Esophagus muscularis mucosa (tissue), 4 donors: ENCODE measurements at regions not wholly inside any gene's neighbourhood (a gene's known extent, or its start where the extent isn't known, plus 50 kb on each side); places are given as distances from the start of the nearest gene placed in this dataset.

ENCODE experiments used
- DNase-seq: peaks from one replicate; pipeline ENCODE4 v3.0.0-alpha.2; 2017; ENCODE audit errors: extremely low spot score
- H3K27ac ChIP-seq, 4 donors: fragments of 200-600 bp; sonication (generic); replicated peaks in 1 of 4; 1 replicate in 3 of 4; 2 replicates in 1 of 4; pipeline ENCODE4 v1.5.1; 2016 to 2019; ENCODE audit warnings: mild to moderate bottlenecking in 1 of 4
- H3K27me3 ChIP-seq, 4 donors: fragments of 200-600 bp; sonication (generic); one replicate each; pipeline versions ENCODE4 v1.5.1 to v1.6.0; 2016 to 2019
- H3K36me3 ChIP-seq, 4 donors: fragments of 200-600 bp; sonication (generic); one replicate each; pipeline ENCODE4 v1.5.1; 2016 to 2019
- H3K4me1 ChIP-seq, 4 donors: fragments of 200-600 bp; sonication (generic); one replicate each; pipeline ENCODE4 v1.5.1; 2016 to 2019
- H3K4me3 ChIP-seq, 4 donors: fragments of 200-600 bp; sonication (generic); 1 replicate in 2 of 4; 2 replicates in 2 of 4; pipeline ENCODE4 v1.5.1; 2016 to 2019; ENCODE audit warnings: mild to moderate bottlenecking in 4 of 4, moderate library complexity in 1 of 4
- H3K9me3 ChIP-seq, 4 donors: fragments of 200-600 bp; sonication (generic); 1 replicate in 3 of 4; 2 replicates in 1 of 4; pipeline ENCODE4 v1.5.1; 2016 to 2019
- CTCF ChIP-seq, 3 experiments: fragments of 200-600 bp in 2 of 3; fragments of 450-650 bp in 1 of 3; sonication (generic) in 2 of 3; IDR thresholded peaks; one replicate each; pipeline ENCODE4 v1.5.1; 2017 to 2019; ENCODE audit warnings: antibody characterized with exemption in 3 of 3, mild to moderate bottlenecking in 2 of 3, moderate library complexity in 1 of 3
- EP300 ChIP-seq: sonication (generic); formaldehyde crosslinking; IDR thresholded peaks from one replicate; pipeline ENCODE4 v1.6.1; 2017; ENCODE audit warnings: antibody characterized with exemption
- POLR2A ChIP-seq: fragments of 450-650 bp; IDR thresholded peaks from one replicate; pipeline ENCODE4 v1.6.1; 2017; ENCODE audit warnings: antibody characterized with exemption, moderate library complexity, mild to moderate bottlenecking, low read depth
- POLR2AphosphoS5 ChIP-seq, 2 donors: sonication (generic); formaldehyde crosslinking; IDR thresholded peaks; one replicate each; pipeline ENCODE4 v1.6.1; 2017; ENCODE audit warnings: antibody characterized with exemption in 2 of 2
- WGBS: methylation state at CpG from one replicate; pipeline ENCODE4 v1.1.5; 2018; 5-methylcytosine and 5-hydroxymethylcytosine counted together
- intact Hi-C: fragments of 100-400 bp; cut with DNase I; formaldehyde crosslinking; loops from one replicate; pipeline ENCODE4 v1.15.1; 2023

GRCh38 chr12:67388331-67389138, 119.4 kb downstream of the CAND1 start:
- H3K4me3 ChIP-seq, result no peak overlapping the region
- H3K27ac ChIP-seq, result no peak overlapping the region
- intact Hi-C loops, result no loop called here
- H3K4me1 ChIP-seq, result no peaks in the 10 kb centered on the region
- no peaks in the 10 kb centered on the region for H3K9me3 ChIP-seq
- 66% methylated on average over 3 of the region's 3 CpGs for WGBS
- TF ChIP-seq CTCF (IDR thresholded peaks at IDR 0.05) (peak in 1 of 3 experiments; percentile 24), EP300 (no peak)
- no peak for DNase-seq
- no peaks in the 10 kb centered on the region for H3K27me3 ChIP-seq
- H3K36me3 ChIP-seq, result no peaks in the 10 kb centered on the region

- Histone ChIP-seq H3K27ac (no peak overlapping the region), H3K4me1 (peaks cover 0 to 10% (median 8%) of the 10 kb centered on the region in 4 donors), H3K27me3 (no peaks in the 10 kb centered on the region), H3K4me3 (no peak overlapping the region), H3K9me3 (no peaks in the 10 kb centered on the region), H3K36me3 (no peaks in the 10 kb centered on the region)
- 95% methylated on average over 4 of the region's 4 CpGs for WGBS
- intact Hi-C loops, result no loop called here
- no peak for DNase-seq
- TF ChIP-seq EP300, result no peak
- TF ChIP-seq POLR2AphosphoS5 (IDR thresholded peaks at IDR 0.05), result no peak
- no peak for TF ChIP-seq POLR2A
- no peak for TF ChIP-seq CTCF (IDR thresholded peaks at IDR 0.05)
Observed at GRCh38 chr12:67390273-67390672, 121.1 kb downstream of the CAND1 start.

- WGBS, result 73% methylated on average over 1 of the region's 1 CpG
- Histone ChIP-seq H3K36me3 (no peaks in the 10 kb centered on the region), H3K4me1 (peaks cover 0 to 10% (median 8%) of the 10 kb centered on the region in 4 donors), H3K27me3 (no peaks in the 10 kb centered on the region), H3K9me3 (no peaks in the 10 kb centered on the region), H3K4me3 (no peak overlapping the region), H3K27ac (no peak overlapping the region)
- TF ChIP-seq POLR2A, result no peak
- TF ChIP-seq POLR2AphosphoS5 (IDR thresholded peaks at IDR 0.05), result no peak
- no peak for TF ChIP-seq EP300
- no peak for TF ChIP-seq CTCF (IDR thresholded peaks at IDR 0.05)
- intact Hi-C loops, result no loop called here
- no peak for DNase-seq
Observed at GRCh38 chr12:67391034-67391433, 121.9 kb downstream of the CAND1 start.

- DNase-seq, result no peak
- 89% methylated on average over 2 of the region's 2 CpGs for WGBS
- intact Hi-C loops, result no loop called here
- Histone ChIP-seq H3K27ac (no peak overlapping the region), H3K9me3 (no peaks in the 10 kb centered on the region), H3K27me3 (no peaks in the 10 kb centered on the region), H3K4me3 (no peak overlapping the region), H3K36me3 (no peaks in the 10 kb centered on the region), H3K4me1 (peaks cover 0 to 10% (median 8%) of the 10 kb centered on the region in 4 donors)
- TF ChIP-seq POLR2AphosphoS5 (IDR thresholded peaks at IDR 0.05) (no peak), EP300 (no peak), CTCF (IDR thresholded peaks at IDR 0.05) (no peak), POLR2A (no peak)
Observed at GRCh38 chr12:67391656-67392055, 122.5 kb downstream of the CAND1 start.

- WGBS, result 39% methylated on average over 6 of the region's 6 CpGs
- Histone ChIP-seq H3K36me3 (no peaks in the 10 kb centered on the region), H3K4me1 (peaks cover 0 to 10% (median 8%) of the 10 kb centered on the region in 4 donors), H3K27me3 (no peaks in the 10 kb centered on the region), H3K27ac (no peak overlapping the region), H3K9me3 (no peaks in the 10 kb centered on the region), H3K4me3 (no peak overlapping the region)
- DNase-seq, result no peak
- intact Hi-C loops, result no loop called here
- TF ChIP-seq EP300 (no peak), CTCF (IDR thresholded peaks at IDR 0.05) (peak; percentile 23 to 51 (median 30))
Observed at GRCh38 chr12:67394550-67394949, 125.4 kb downstream of the CAND1 start.
